GM21723 (cell line): ENCODE measurements at regions not wholly inside any gene's neighbourhood (a gene's known extent, or its start where the extent isn't known, plus 50 kb on each side); places are given as distances from the start of the nearest gene placed in this dataset.

Experiments
- ATAC-seq: cut with Tn5 transposase; IDR thresholded peaks from one replicate; pipeline ENCODE4 v1.9.1; 2021; ENCODE audit warnings: mild to moderate bottlenecking, moderate library complexity; ENCODE audit not compliant: unreplicated experiment

DNA sequence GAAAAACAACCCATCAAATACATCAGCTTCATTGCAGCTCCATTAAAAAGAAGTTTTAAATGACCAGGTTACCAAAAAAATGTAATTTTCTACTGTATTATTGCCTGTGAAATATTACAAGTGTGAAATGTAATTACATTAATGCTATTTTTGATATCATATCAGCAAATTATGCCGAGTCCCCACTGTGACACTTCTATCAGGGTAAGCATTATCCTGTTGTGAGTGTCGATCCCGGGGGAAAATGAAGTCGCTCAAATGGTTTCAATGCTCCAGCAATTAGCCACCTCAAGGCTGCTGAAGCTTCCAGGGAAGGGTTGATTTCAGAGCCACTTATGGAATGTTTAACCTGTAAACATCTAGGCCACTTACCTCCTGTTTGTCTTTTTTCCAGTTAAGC is 70.4 kb downstream of the RCN1 start:
- ATAC-seq: no peak

DNA sequence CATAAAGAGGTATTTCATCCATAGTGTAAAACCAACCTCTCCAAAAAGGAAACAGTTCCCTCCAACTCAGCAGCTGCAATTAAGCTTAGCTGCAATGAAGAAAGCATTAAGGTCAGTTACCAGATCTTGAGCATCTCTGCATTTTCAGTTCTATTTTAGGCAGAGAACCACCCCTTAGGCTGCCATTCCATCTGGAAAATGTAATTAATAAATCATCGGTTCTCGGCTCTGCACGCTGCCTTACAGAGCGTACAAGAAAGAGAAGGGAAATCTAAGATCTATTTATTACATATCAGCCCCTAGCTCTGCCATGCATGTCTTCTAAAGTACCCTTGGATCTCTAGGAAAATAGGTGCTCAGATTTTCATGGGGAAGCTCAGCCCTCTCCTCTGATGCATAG is 71.5 kb downstream of the RCN1 start:
- no peak for ATAC-seq

DNA sequence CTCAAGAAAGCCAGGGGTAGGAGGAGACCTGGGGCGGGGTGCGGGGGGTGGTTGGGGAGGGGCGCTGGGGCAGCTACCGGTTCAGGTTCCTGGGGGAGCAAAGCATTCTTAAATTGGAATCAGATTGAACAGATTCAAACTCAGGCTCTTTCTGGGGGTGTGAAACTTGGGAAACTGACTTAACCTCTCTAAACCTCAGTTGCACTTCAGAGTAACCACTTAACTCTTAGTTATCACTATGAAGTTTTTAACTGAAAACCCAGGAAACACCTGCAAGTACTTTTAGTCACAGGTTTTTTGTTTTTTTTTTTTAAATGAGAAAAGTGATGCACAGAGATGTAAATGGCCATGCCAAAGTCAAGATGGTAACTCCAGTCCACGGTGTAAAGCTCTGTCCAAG is 72.0 kb downstream of the RCN1 start:
- no peak for ATAC-seq

DNA sequence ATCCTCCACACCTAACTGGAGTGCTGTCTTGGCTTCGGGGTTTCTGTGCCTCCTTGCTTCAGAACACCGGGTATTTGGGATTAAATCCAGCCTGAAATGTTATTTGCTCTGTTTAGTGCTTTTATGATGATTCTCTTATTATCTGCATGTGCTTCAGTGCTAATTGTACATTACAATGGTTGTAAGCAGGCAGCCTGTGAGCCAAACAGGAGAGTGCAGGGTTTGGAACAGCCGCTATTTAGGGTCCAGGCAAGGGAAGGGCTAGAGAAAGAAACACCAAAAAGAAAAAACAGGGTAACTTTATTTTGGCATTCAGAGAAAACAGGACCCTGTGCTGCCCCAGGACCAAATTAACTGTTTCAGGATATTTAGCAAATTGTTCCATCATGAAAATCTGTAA is 72.7 kb downstream of the RCN1 start:
- ATAC-seq: no peak

DNA sequence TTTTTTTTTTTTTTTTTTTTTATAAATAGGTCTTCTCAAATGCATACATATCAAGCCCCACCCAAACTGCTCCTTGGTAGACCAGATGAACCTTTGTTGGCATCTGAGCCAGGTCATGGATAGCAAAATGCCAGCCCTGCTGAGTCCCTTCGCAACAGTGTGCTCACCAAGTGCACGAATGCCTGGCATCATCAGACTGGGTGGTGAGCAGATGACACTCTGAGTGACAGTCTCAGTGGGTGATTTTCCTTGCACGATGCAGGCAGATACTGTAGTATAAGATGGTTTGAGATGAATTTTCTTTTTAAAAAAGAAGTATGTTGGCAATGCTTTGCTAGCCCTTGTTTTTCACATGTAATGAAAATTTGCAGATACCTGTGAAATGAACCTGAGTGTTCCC is 74.0 kb downstream of the RCN1 start:
- ATAC-seq: no peak

DNA sequence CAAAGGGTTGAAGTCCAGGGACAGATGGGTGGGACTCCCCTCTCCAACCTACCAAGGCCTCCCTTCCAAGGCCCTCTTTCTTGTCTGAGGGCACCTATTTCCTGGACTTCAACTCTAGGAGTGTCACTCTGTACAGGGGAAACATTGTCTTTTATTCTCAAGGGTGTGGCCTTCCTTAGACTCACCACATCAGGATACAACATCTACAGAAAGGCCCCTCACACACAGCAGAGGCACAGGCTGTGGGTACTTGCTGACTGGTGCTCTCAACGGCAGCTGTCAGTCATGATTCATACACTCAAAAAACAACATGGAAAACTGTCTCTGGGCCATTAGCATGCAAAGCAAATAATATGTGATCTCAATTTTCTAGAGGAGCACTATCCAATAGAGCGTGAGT is 78.0 kb downstream of the RCN1 start:
- ATAC-seq: no peak

DNA sequence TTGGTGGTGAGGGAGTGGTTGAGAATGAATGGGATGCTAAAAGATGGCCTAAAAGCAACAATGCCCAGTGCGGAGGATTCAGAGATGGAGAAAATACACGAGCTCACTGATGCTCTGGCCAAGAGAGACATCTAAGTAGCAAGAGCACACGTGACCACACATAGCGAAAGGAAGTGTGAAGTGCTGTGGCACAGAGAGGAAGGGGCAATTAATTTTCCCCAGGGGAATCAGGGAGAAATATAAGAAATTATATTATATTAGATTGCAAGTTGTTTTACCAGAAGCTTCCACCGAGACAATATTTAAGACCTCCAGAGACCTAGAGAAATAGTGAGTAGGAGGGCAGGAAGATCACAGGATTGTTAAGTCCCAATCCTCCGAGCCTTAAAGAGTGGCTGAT is 80.6 kb downstream of the RCN1 start:
- no peak for ATAC-seq

DNA sequence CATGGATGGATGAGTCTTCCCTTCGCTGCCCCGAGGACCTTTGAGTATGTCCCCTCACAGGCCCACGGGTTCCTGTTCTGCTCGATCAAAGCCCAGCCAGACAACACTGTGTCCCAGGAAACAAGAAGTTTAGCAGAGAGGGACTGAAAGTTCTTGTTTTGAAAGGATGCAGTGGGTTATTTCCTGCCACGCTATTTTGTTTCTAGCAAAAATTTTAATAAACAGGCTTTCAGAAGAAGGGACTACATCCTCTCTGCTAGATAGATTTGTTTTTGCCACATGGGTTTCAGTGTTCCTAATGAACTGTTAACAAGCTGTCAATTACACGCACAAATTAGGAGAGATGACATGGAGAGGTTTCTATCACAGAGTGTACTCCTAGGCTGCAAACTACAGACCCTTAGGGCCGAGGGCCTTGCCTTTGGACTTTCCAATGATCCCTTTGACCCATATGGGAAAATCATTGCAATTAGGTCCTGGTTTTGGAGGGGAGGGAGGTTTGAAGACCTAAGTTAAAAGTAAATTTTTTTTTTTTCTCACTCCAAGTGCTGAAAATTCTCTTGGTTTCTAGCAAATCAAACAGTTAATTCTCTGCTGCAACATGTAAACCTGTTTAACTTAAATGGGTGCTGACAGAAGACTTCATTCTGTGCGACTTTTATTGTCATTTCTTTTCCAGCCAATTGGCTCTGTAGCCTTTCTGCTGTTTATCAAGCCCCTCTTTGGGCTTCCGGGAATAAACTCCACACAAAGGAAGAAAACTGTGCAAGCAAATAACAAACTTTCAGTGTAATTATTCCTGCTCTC is 81.4 kb downstream of the RCN1 start:
- ATAC-seq: no peak

DNA sequence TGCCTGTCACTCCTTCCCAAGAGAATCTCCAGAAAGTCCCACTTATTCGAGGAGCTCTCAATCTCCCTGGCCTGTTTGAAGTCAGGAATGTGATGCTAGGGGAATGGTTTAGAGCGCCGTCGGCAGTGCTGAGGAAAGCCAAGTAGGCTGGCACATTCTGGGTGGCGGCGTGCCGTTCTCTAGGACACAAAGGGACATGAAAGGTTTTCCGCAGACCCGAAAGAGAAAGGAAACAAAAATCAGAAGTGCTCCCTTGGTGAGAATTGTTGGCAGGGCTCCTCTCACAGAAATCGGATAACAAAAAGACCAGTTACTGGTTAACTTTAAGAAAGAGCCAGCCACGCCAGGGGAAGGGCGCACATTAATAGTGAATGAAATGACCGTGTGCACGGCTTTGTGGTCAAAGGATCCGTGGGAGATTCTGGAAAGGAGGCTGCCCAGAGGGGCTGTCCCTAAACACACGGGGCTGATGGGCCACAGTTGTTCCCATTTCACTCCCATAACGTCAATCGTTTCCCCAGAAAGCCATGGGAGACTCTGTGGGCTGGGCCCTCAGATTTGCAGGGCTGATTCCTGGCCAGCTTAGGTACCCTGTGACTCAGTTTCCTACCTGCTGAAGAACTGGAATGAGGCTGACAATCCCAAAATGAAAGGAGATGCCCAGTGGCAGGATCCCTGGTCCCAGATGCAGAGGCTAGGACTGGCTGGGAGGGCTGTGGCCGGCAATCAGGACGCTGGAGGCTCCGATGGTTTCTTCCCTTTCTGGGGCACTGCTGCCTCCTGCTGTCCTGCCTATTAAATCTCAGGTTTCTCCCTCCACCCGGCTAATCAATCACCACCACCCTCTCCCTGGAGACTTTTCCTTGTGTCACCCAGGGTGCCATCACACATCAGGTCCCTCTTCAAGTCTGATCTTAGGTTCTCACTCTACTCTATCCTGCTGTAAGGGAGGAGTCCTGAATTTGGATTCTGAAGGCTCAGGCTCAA is 82.3 kb downstream of the RCN1 start:
- peak; percentile 66 for ATAC-seq

DNA sequence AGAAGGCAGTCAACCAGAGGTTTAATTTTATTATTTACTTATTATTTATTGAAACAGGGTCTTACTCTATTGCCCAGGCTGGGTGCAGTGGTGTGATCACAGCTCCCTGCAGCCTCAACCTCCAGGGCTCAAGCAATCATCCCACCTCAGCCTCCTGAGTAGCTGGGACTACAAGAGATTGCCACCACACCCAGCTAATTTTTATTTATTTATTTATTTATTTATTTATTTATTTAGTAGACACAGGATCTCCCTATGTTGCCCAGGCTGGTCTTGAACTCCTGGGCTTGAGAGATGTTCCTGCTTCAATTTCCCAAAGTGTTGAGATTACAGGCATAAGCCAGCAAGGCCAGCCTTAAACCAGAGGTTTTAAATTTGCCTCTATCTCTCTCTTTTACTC is 83.1 kb downstream of the RCN1 start:
- ATAC-seq: no peak

DNA sequence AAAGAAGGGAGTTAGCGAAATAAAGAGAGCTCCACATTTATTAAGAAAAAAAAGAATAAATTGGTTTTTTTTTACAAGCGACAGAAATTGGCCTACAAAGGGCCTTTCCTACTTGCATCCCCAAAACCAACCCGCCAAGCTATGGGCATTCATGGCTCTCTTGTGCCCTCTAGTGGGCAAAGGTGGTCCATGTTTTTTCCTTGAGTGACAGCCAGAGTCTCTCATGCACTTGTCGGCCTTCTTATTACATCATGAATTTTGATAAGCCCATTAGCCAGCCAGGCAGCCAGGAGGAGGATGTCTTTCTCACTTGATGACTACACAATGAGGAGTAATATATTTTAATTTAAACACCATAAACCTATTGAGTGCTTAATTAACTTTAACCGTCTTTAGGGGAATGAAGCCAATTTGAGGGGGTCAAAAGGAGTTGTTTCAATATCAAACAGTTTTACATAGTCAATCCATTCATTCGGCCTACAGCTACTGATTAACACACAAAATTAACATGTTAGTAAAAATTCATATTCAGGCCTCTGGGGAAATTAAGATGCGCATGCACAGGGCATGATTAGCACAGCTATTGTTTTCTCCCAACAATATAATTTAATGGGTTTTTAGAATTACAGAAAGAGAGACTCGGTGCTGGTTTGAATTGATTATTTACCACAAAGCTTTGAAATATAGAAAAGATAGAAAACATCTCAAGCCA is 85.5 kb downstream of the RCN1 start:
- ATAC-seq: peak; percentile 78

DNA sequence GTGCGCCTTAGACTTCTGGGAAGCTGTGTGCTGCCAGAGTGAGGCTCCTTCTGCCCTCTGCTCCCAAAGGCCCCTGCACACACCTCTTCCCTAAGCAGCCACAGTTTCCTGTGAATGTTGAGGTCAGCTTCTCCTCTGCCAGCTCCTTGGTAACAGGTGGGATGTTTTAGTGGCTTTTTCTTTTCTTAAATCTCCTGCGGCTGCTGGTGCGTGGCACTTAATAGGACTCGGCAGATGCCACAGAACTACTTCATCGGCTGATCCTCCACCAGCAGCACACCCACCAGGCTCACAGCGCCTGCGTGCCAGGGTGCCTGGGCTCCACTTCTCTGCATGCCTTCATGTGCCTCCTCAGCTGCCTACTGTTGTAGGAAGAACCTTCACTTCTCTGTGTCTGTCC is 87.8 kb downstream of the RCN1 start:
- no peak for ATAC-seq

DNA sequence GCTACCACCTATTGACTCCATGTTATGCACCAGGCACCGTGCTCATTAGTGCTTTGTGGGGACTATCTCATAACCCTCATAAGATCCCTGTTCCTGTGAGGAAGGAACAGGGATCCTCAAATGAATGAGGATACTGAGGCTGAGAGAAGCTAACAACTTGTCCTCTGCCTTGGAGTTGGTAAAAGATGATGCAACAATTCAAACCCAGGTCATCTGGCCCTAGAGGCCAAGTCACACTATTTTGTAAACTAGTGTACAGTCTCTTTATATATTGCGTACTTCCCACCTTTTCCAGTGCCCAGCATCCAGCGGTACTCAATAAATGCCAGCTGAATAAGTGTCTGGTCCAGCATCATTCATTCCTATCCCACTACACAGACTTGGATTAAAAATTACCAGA is 92.6 kb downstream of the RCN1 start:
- ATAC-seq: no peak

DNA sequence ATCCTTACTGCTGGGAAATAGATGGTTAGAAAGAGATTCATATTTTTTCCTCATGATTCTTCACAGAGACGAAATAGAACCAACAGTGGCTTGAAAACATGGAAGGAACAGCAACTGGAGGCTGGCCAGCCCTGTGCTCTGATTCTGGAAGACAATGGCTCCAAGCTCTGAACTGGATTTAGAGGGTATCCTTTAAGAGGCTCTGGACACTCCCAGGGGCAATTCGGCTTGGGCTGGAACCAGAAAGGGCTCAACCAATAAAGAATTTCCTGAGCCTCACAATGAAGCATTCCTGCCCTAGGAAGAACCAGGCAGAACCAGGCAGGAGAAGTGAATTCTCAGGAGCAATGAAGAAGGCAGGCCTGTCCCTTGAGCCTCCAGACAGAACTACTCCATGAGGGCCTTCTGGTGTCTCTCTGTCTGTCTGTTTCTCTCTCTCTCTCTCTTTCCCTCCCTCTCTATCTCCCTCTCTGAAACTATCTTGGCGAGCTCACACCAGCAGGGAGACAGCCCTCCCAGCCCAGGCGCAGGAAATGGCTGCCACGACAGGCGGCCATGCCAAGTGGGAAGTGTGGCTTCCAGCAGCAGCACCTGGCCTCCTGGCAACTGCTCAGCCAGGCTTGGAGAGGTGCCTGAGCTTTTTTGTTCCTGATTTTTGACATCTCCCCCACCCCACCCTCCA is 93.3 kb downstream of the RCN1 start:
- peak; percentile 41 for ATAC-seq

DNA sequence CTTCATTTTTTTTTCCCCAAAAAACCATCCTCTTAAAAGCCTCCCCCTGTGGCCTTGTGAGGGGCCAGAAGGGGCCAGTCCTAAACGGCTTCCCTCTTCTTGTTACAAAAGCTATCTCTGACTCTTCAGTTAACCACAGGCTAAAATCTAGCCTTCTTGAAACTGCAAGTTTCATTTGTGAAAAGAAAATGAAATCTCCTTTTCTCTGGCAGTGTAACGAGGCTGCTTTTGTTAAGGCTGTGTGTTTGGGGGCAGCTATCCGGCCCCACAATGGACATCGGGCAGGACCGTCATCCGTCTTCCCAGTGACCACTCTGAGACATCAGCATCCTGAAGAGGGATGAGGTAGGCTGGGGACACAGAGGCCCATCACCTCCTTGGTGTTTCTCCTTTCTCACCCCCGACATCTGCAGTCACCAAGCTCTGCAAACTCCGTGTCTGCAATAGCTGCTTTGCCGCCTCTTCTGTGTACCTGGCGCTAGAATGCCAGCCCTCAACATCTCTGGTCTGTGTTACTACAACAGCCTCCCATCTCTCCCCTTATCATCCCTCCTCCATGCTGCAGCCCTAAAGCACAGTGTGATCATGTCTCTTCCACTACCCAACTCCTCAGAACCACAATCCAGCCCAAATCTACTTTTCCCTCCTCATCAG is 94.0 kb downstream of the RCN1 start:
- ATAC-seq: peak; percentile 85

DNA sequence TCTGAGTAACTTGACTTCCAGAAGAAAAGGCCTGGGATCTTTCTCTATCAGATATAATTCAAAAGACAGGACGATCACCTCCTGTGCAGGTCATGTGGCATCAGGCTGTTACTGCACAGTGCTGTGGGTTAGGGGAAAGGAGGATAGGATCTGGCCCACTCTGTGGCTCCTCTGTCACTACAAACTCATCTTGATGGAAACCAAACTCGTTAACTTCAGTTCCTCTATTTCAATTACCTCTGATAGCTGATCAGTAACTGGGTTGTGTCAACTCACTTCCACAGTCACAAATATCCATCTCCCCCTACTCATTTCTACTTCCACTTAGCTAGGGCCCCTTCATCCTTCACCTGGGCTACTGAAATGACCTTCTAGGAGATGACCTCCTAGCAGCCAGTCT is 95.2 kb downstream of the RCN1 start:
- no peak for ATAC-seq

DNA sequence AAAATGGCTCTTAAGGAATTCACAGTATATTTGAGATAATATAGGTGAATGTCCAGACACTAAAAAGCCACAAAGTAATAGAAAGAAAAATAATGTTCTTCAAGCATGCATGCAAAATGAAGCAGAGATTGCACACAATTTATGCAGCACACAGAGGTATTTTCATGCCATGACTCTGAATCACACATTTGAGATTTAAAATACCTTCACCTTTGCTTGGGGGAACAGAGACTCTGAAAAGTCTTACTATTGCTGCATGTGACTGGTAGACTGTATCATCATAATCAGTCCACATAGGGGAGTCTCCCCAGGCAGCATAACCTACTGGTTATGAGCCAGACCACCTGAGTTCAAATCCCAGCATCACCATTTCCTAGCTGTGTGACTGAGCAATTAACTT is 96.2 kb downstream of the RCN1 start:
- no peak for ATAC-seq

DNA sequence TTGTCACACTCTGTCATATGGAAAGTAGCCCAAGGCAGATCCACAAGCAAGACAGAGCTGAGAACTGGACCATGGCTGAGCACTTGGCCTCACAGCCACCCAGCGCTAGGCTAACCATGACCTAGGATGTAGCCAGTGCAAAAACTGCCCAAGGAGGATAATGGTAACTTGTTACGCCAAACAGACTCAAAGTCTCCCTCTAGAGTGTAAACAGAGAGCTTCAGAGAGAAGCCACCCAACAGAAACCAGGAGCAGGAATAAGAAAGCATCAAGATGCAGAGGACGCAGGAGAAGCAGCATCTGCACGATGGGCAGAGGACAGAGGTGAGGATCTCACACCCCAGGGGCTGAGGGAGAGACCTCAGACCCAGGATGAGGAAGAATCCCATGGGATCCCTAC is 97.9 kb downstream of the RCN1 start:
- no peak for ATAC-seq

DNA sequence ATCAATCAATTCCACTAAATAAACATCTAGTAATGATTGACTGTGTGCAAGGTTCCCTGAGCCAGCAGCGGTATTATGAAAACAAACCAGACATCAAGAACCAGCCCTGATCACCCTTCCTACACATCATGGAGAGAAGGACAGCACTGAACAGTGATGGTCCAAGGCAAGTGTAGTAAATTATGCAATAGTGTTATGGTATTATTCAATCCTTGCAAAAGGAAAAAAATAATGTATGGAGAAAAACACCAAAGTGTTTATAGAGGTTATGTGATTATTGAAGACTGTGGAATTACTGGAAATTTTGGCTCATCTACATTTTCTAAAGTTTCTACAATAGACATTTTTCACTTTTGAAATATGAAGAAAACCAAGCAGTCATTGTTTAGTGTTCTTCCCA is 105.3 kb downstream of the RCN1 start:
- ATAC-seq: no peak

DNA sequence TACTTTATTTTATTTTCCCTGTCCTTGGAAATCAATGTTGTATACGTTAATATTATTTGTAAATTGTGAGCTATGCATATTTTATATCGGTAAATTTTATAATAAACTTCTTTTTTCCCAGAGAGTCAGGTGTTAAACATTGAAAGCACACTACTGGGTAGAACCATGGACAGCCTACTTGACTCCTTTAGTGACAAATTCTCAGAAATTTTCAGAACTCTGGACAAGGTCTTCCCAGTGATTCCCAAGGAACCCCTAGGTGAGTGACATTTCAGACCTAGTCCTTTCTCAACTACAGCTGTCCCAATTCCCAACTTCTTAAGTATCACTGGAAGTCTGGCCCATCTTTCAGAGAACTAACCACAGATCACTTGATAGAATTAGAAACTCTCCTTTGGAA is 107.2 kb downstream of the RCN1 start:
- no peak for ATAC-seq
